IMR-90 (cell line): ENCODE measurements at regions not wholly inside any gene's neighbourhood (a gene's known extent, or its start where the extent isn't known, plus 50 kb on each side); places are given as distances from the start of the nearest gene placed in this dataset.

Experiments
- ATAC-seq: fragments of 200-7000 bp; cut with Tn5 transposase; 2 replicates; pipeline ENCODE4 v1.9.1; 2020; ENCODE audit warnings: low read depth, mild to moderate bottlenecking, moderate library complexity
- BruUV-seq: library from RNA; stranded (reverse); fragments of 400-500 nt; replicated peaks from 2 replicates; lab custom pipeline; 2021; lab: Mats Ljungman, UMichigan
- CTCF ChIA-PET: fragments of 300-600 bp; formaldehyde crosslinking; extraction: SDS; loops from one replicate; lab custom pipeline; 2021; ENCODE audit warnings: antibody characterized with exemption; lab: Yijun Ruan, JAX
- POLR2A ChIA-PET: fragments of 300-600 bp; sonication (Branson Sonifier 250); formaldehyde crosslinking; loops from one replicate; lab custom pipeline; 2022; ENCODE audit warnings: antibody characterized with exemption; ENCODE audit not compliant: unreplicated experiment; lab: Charles Lee
- DNase-seq: peaks from one replicate; pipeline ENCODE4 v3.0.0; 2013
- H2AFZ ChIP-seq: replicated peaks from 2 replicates; pipeline ENCODE3; 2013; ENCODE audit warnings: low read length, mild to moderate bottlenecking; ENCODE audit not compliant: poor library complexity
- H2AK5ac ChIP-seq: 2 replicates; pipeline ENCODE4 v1.6.1; 2013; ENCODE audit warnings: low read depth, low read length, inconsistent platforms
- H2AK9ac ChIP-seq: replicated peaks from 2 replicates; pipeline ENCODE3; 2013; ENCODE audit warnings: mild to moderate bottlenecking, low read depth, low read length, moderate library complexity; ENCODE audit not compliant: poor library complexity
- H2BK120ac ChIP-seq: 2 replicates; pipeline ENCODE4 v1.6.1; 2013; ENCODE audit warnings: low read depth, low read length, inconsistent platforms
- H2BK15ac ChIP-seq: 3 replicates; pipeline ENCODE4 v1.6.1; 2013; ENCODE audit warnings: low read depth, low read length, inconsistent platforms
- H2BK20ac ChIP-seq: 2 replicates; pipeline ENCODE4 v1.6.1; 2013; ENCODE audit warnings: low read depth, mild to moderate bottlenecking, inconsistent platforms, low read length, moderate library complexity
- H2BK5ac ChIP-seq: 2 replicates; pipeline ENCODE4 v1.6.1; 2013; ENCODE audit warnings: mild to moderate bottlenecking, low read depth, low read length, inconsistent platforms; ENCODE audit not compliant: poor library complexity, severe bottlenecking
- H3K14ac ChIP-seq: replicated peaks from 2 replicates; pipeline ENCODE4 v1.6.1; 2013; ENCODE audit warnings: low read depth, low read length, inconsistent platforms
- H3K18ac ChIP-seq: 2 replicates; pipeline ENCODE4 v1.6.1; 2013; ENCODE audit warnings: low read depth, low read length, control low read depth
- H3K23ac ChIP-seq: 2 replicates; pipeline ENCODE4 v1.6.1; 2013; ENCODE audit warnings: low read depth, low read length, inconsistent platforms
- H3K27ac ChIP-seq: 2 replicates; pipeline ENCODE4 v1.5.1; 2013; ENCODE audit warnings: mild to moderate bottlenecking, control low read depth, low read length; ENCODE audit not compliant: insufficient read depth
- H3K27me3 ChIP-seq: 2 replicates; pipeline ENCODE4 v1.6.1; 2013; ENCODE audit warnings: low read length; ENCODE audit not compliant: control insufficient read depth, insufficient read depth
- H3K36me3 ChIP-seq: 2 replicates; pipeline ENCODE4 v1.6.1; 2013; ENCODE audit warnings: low read length, mixed read lengths; ENCODE audit not compliant: control insufficient read depth, insufficient read depth
- H3K4ac ChIP-seq: 2 replicates; pipeline ENCODE4 v1.6.1; 2013; ENCODE audit warnings: low read depth, low read length, inconsistent platforms
- H3K4me1 ChIP-seq: 2 replicates; pipeline ENCODE4 v1.6.1; 2013; ENCODE audit warnings: low read length, mixed read lengths; ENCODE audit not compliant: control insufficient read depth, insufficient read depth
- H3K4me2 ChIP-seq: 2 replicates; pipeline ENCODE4 v1.6.1; 2013; ENCODE audit warnings: low read depth, mild to moderate bottlenecking, control low read depth, low read length, moderate library complexity
- H3K4me3 ChIP-seq: 2 replicates; pipeline ENCODE4 v1.5.1; 2013; ENCODE audit warnings: low read depth, mild to moderate bottlenecking, control low read depth, low read length, moderate library complexity; ENCODE audit not compliant: insufficient read depth
- H3K56ac ChIP-seq: 2 replicates; pipeline ENCODE4 v1.6.1; 2013; ENCODE audit warnings: low read length, inconsistent platforms; ENCODE audit not compliant: insufficient read depth; ENCODE audit errors: extremely low read depth
- H3K79me1 ChIP-seq, 2 experiments: 2 replicates each; pipeline ENCODE4 v1.6.1; 2013; ENCODE audit warnings: low read length in 2 of 2, inconsistent platforms in 1 of 2, low read depth in 1 of 2
- H3K9ac ChIP-seq: 2 replicates; pipeline ENCODE4 v1.6.1; 2013; ENCODE audit warnings: low read depth, low read length, control low read depth
- H3K9me1 ChIP-seq: 2 replicates; pipeline ENCODE4 v1.6.1; 2013; ENCODE audit warnings: low read length, inconsistent platforms; ENCODE audit not compliant: insufficient read depth
- H3K9me3 ChIP-seq: 2 replicates; pipeline ENCODE4 v1.6.1; 2013; ENCODE audit warnings: low read length; ENCODE audit not compliant: control insufficient read depth, insufficient read depth
- H4K20me1 ChIP-seq: 2 replicates; pipeline ENCODE4 v1.6.1; 2013; ENCODE audit warnings: low read length, inconsistent platforms; ENCODE audit not compliant: insufficient read depth
- H4K5ac ChIP-seq: 2 replicates; pipeline ENCODE4 v1.6.1; 2013; ENCODE audit warnings: mild to moderate bottlenecking, low read depth, low read length, control low read depth
- H4K8ac ChIP-seq, 2 experiments: 2 replicates each; pipeline ENCODE4 v1.6.1; 2013; ENCODE audit warnings: low read depth in 2 of 2, low read length in 2 of 2, control low read depth in 1 of 2, inconsistent platforms in 1 of 2
- H4K91ac ChIP-seq: 2 replicates; pipeline ENCODE4 v1.6.1; 2013; ENCODE audit warnings: low read depth, low read length, inconsistent platforms; ENCODE audit not compliant: insufficient read depth
- CHD1 ChIP-seq: IDR thresholded peaks from 2 replicates; pipeline ENCODE4 v1.6.1; 2012; ENCODE audit warnings: low read depth, low read length, improper control_type of control experiment
- ELK1 ChIP-seq: fragments of 150-350 bp; IDR thresholded peaks from 2 replicates; pipeline ENCODE4 v1.6.1; 2016; ENCODE audit warnings: low read depth, mild to moderate bottlenecking, low read length, moderate library complexity, borderline replicate concordance
- FOS ChIP-seq: fragments of 150-350 bp; IDR thresholded peaks from 2 replicates; pipeline ENCODE4 v1.6.1; 2016; ENCODE audit warnings: low read depth, low read length
- NFE2L2 ChIP-seq: fragments of 150-350 bp; IDR thresholded peaks from 2 replicates; pipeline ENCODE4 v1.6.1; 2016; ENCODE audit warnings: low read depth, mild to moderate bottlenecking, low read length
- RAD21 ChIP-seq: IDR thresholded peaks from 2 replicates; pipeline ENCODE4 v1.6.1; 2012; ENCODE audit warnings: low read length, improper control_type of control experiment
- RCOR1 ChIP-seq: IDR thresholded peaks from 2 replicates; pipeline ENCODE4 v1.6.1; 2012; ENCODE audit warnings: mild to moderate bottlenecking, low read length, improper control_type of control experiment; ENCODE audit not compliant: insufficient replicate concordance
- RFX5 ChIP-seq: IDR thresholded peaks from 2 replicates; pipeline ENCODE4 v1.8.0; 2012; ENCODE audit warnings: low read depth, mild to moderate bottlenecking, low read length, moderate library complexity
- SMC3 ChIP-seq: fragments of 150-350 bp; IDR thresholded peaks from 2 replicates; pipeline ENCODE4 v1.6.1; 2016; ENCODE audit warnings: low read depth, mild to moderate bottlenecking, antibody characterized with exemption, low read length, moderate library complexity
- WGBS, 2 experiments: methylation state at CpG; one replicate each; pipeline versions ENCODE4 v1.1.5 to v1.1.7; 2013; ENCODE audit warnings: missing lambda C conversion rate in 2 of 2; ENCODE audit not compliant: insufficient read length in 1 of 2; ENCODE audit errors: extremely low coverage in 2 of 2; 5-methylcytosine and 5-hydroxymethylcytosine counted together
- dilution Hi-C: fragments of 300-500 bp; cut with HindIII; formaldehyde crosslinking; loops from one replicate; pipeline ENCODE4 v1.14.3; 2018; ENCODE audit warnings: low sequenced_read_pairs; ENCODE audit not compliant: unreplicated experiment
- in situ Hi-C: fragments of 300-500 bp; cut with MboI; formaldehyde crosslinking; loops from 3 replicates; pipeline ENCODE4 v1.14.3; 2019; ENCODE audit warnings: low sequenced_read_pairs, inconsistent platforms, mixed read lengths
- intact Hi-C: fragments of 100-400 bp; cut with micrococcal nuclease; formaldehyde crosslinking; loops from 2 replicates; pipeline ENCODE4 v1.10.0; 2022

GRCh38 chr13:109919715-109920375 lies 133.5 kb upstream of the IRS2 start:
- Histone ChIP-seq H3K79me1 (no peaks in the 10 kb centered on the region), H3K27ac (no peak overlapping the region), H3K36me3 (no peaks in the 10 kb centered on the region), H4K20me1 (no peaks in the 10 kb centered on the region), H2BK15ac (no peak overlapping the region), H3K9ac (no peak overlapping the region), H3K27me3 (no peaks in the 10 kb centered on the region), H3K9me3 (no peaks in the 10 kb centered on the region), H3K4me1 (peaks cover 2% of the 10 kb centered on the region), H3K23ac (0 out of 2 replicates have a peak overlapping the region, but pooled peaks have one; percentile 17), H2AK5ac (no peak overlapping the region), H4K91ac (peak overlapping the region; percentile 48; the same call in 1 of the 2 replicates), H3K14ac (peak overlapping the region; percentile 50; the same call in 1 of the 2 replicates), H3K4me2 (no peak overlapping the region), H3K4ac (peak overlapping the region; percentile 13; the same call in 1 of the 2 replicates), H4K5ac (no peak overlapping the region), H2AFZ (peak overlapping the region; percentile 56), H3K9me1 (peaks cover 5% of the 10 kb centered on the region; the same call in 1 of the 2 replicates), H3K4me3 (no peak overlapping the region), H4K8ac (peak overlapping the region in 1 of 2 experiments; percentile 50; a peak in 1 of 4 replicates), H2AK9ac (no peak overlapping the region), H2BK120ac (peak overlapping the region; percentile 16; the same call in 1 of the 2 replicates), H2BK20ac (peak overlapping the region; percentile 49), H3K18ac (no peak overlapping the region), H3K56ac (no peak overlapping the region), H2BK5ac (no peak overlapping the region)
- no peak for ATAC-seq
- intact Hi-C loops (no loop called here), in situ Hi-C loops (no loop called here), dilution Hi-C loops (no loop called here)
- WGBS, 2 experiments: 80% methylated on average over 1 of the region's 4 CpGs; no CpG with 5 or more reads in 1 of the 2 experiments
- ChIA-PET CTCF (no interaction called here), POLR2A (no interaction called here)
- peak; percentile 34 for DNase-seq
- no peak for TF ChIP-seq RFX5
- no peak for TF ChIP-seq RAD21
- TF ChIP-seq RCOR1: no peak
- TF ChIP-seq FOS: no peak
- no peak for TF ChIP-seq NFE2L2
- no peak for TF ChIP-seq ELK1
- no peak for TF ChIP-seq CHD1
- TF ChIP-seq SMC3: no peak
- BruUV-seq: no TSS peak
